PC-9 (cell line): ENCODE measurements at regions not wholly inside any gene's neighbourhood (a gene's known extent, or its start where the extent isn't known, plus 50 kb on each side); places are given as distances from the start of the nearest gene placed in this dataset.
A peak's percentile ranks its signal among the peaks of the same experiment; 100 is the strongest.

Experiments used
- BruUV-seq: library from RNA; stranded (reverse); fragments of 400-500 nt; replicated peaks from 2 replicates; lab custom pipeline; 2021; lab: Mats Ljungman, UMichigan
- CTCF ChIA-PET: fragments of 300-600 bp; sonication (Branson Sonifier 250); formaldehyde crosslinking; loops from one replicate; lab custom pipeline; 2022; ENCODE audit warnings: antibody characterized with exemption; lab: Charles Lee
- POLR2A ChIA-PET: fragments of 300-600 bp; sonication (Branson Sonifier 250); formaldehyde crosslinking; loops from one replicate; lab custom pipeline; 2022; ENCODE audit warnings: antibody characterized with exemption; ENCODE audit not compliant: unreplicated experiment; lab: Charles Lee
- DNase-seq, 2 experiments: peaks; one replicate each; pipeline versions ENCODE4 v3.0.0 to v3.0.0-alpha.2; 2015 to 2022; ENCODE audit warnings: mixed read lengths in 1 of 2
- H2AFZ ChIP-seq: fragments of 200-600 bp; sonication (generic); 2 replicates; pipeline ENCODE4 v1.8.1; 2017; ENCODE audit warnings: antibody characterized with exemption
- H3F3A ChIP-seq: fragments of 200-600 bp; sonication (generic); 2 replicates; pipeline ENCODE4 v1.8.1; 2017; ENCODE audit warnings: antibody characterized with exemption, mild to moderate bottlenecking, low read depth; ENCODE audit not compliant: insufficient read depth
- H3K27ac ChIP-seq: fragments of 200-600 bp; sonication (generic); 2 replicates; pipeline ENCODE4 v1.6.1; 2016; ENCODE audit warnings: mixed run types
- H3K27me3 ChIP-seq: fragments of 200-600 bp; sonication (generic); 2 replicates; pipeline ENCODE4 v1.6.1; 2016; ENCODE audit warnings: low read depth, mixed run types; ENCODE audit not compliant: insufficient read depth
- H3K36me3 ChIP-seq: fragments of 200-600 bp; sonication (generic); 2 replicates; pipeline ENCODE4 v1.6.1; 2016; ENCODE audit warnings: low read depth, mixed run types
- H3K4me1 ChIP-seq: fragments of 200-600 bp; sonication (generic); replicated peaks from 2 replicates; pipeline ENCODE4 v1.6.1; 2016; ENCODE audit warnings: mixed run types; ENCODE audit not compliant: insufficient read depth
- H3K4me2 ChIP-seq: fragments of 200-600 bp; sonication (generic); 2 replicates; pipeline ENCODE4 v1.6.1; 2017; ENCODE audit warnings: mixed run types
- H3K4me3 ChIP-seq: fragments of 200-600 bp; sonication (generic); 2 replicates; pipeline ENCODE4 v1.6.1; 2016; ENCODE audit warnings: mixed run types
- H3K79me2 ChIP-seq: fragments of 200-600 bp; sonication (generic); 2 replicates; pipeline ENCODE4 v1.6.1; 2017; ENCODE audit warnings: low read depth, mixed run types
- H3K9me2 ChIP-seq: fragments of 200-600 bp; sonication (generic); 2 replicates; pipeline ENCODE4 v1.8.1; 2017; ENCODE audit warnings: mild to moderate bottlenecking; ENCODE audit not compliant: insufficient read depth
- H3K9me3 ChIP-seq: fragments of 200-600 bp; sonication (generic); 2 replicates; pipeline ENCODE4 v1.8.1; 2016; ENCODE audit warnings: low read depth; ENCODE audit not compliant: insufficient read depth
- H4K20me1 ChIP-seq: fragments of 200-600 bp; sonication (generic); 2 replicates; pipeline ENCODE4 v1.8.1; 2017; ENCODE audit not compliant: insufficient read depth
- EZH2 ChIP-seq: fragments of 200-600 bp; sonication (generic); IDR thresholded peaks from 2 replicates; pipeline ENCODE4 v1.8.0; 2017; ENCODE audit warnings: antibody characterized with exemption, low read depth
- intact Hi-C: fragments of 100-400 bp; cut with micrococcal nuclease; formaldehyde crosslinking; loops from one replicate; pipeline ENCODE4 v1.10.0; 2022; ENCODE audit not compliant: unreplicated experiment
- TF ChIP-seq, protein P1 (sequence below): fragments of 200-600 bp; sonication (generic); conservative IDR thresholded peaks from 2 replicates; pipeline ENCODE4 v1.6.1; 2017; ENCODE audit warnings: mixed run types, antibody characterized with exemption, mild to moderate bottlenecking, moderate library complexity

DNA sequence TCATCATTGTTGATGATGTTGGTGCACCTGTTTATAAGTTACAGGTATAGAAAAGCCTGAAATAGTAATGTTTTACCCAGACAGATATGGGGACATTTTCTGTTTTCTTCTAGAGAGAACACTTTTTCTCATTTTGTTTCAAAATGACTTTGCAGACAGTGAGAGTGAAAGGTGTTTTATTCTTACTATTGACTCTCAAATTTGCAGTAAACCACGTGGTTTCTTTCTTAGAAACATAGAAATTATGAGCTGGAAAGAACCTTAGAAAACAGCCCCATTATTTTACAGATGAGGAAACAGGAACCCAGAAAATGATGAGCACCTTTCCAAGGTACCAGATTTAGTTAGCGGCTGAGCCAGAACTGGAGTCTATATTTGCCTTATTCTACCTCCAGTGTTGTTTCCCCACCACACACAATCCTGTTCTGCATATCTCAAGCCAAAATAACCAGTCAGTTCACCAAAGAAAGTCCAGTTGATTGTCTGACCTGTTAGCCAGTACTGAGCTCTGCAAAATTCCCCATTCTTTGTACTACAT lies 138.9 kb upstream of the AHR start:
- BruUV-seq, result no TSS peak
- H3K27ac ChIP-seq, result no peak overlapping the region
- ChIA-PET CTCF (interaction anchor here (0.6 kb wide), 1 partner anchor 10 kb away, joined by 3 read pairs; no protein-coding TSS in a partner anchor), POLR2A (no interaction called here)
- no peaks in the 10 kb centered on the region for H3K9me3 ChIP-seq
- H3K79me2 ChIP-seq, result no peaks in the 10 kb centered on the region
- H3K27me3 ChIP-seq, result no peaks in the 10 kb centered on the region
- H3K9me2 ChIP-seq, result peaks cover 3% of the 10 kb centered on the region; the same call in 1 of the 2 replicates
- no peaks in the 10 kb centered on the region for H4K20me1 ChIP-seq
- TF ChIP-seq EZH2, result no peak
- TF ChIP-seq, protein P1, sequence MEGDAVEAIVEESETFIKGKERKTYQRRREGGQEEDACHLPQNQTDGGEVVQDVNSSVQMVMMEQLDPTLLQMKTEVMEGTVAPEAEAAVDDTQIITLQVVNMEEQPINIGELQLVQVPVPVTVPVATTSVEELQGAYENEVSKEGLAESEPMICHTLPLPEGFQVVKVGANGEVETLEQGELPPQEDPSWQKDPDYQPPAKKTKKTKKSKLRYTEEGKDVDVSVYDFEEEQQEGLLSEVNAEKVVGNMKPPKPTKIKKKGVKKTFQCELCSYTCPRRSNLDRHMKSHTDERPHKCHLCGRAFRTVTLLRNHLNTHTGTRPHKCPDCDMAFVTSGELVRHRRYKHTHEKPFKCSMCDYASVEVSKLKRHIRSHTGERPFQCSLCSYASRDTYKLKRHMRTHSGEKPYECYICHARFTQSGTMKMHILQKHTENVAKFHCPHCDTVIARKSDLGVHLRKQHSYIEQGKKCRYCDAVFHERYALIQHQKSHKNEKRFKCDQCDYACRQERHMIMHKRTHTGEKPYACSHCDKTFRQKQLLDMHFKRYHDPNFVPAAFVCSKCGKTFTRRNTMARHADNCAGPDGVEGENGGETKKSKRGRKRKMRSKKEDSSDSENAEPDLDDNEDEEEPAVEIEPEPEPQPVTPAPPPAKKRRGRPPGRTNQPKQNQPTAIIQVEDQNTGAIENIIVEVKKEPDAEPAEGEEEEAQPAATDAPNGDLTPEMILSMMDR, result no peak
- no peak overlapping the region for H3K4me2 ChIP-seq
- no peaks in the 10 kb centered on the region for H3K36me3 ChIP-seq
- no peaks in the 10 kb centered on the region for H3F3A ChIP-seq
- no peak overlapping the region for H2AFZ ChIP-seq
- intact Hi-C loops, result no loop called here
- no peak overlapping the region for H3K4me3 ChIP-seq
- H3K4me1 ChIP-seq, result no peaks in the 10 kb centered on the region
- DNase-seq, result peak in 1 of 2 experiments; percentile 12

DNA sequence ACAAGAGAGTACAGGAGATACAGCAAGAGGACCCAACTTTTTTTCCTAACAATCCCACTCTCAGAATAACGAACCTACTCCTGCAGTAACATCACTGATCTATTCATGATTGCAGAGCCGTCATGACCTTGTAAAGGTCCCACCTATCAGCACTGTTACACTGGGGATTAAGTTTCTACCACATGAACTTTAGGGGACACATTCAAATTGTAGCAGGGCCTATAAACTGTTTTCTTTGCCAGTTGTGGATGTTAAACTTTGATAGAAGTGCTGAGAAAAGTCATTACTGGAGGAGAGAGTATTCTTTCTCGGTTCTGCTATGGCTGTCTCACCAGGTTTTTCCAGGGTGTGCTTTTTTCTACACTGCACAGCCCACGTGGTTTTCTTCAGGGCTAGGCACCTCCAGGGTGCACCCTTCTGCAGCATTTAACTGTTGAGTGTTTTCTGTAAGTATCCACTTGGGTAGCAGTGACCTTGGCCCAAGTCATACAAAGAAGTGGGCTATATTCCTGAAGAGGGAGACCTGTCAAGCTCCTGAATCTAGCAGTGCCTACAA lies 131.6 kb upstream of the AHR start:
- Histone ChIP-seq H3K4me2 (no peak overlapping the region), H2AFZ (no peak overlapping the region), H3K4me3 (no peak overlapping the region), H3K27ac (no peak overlapping the region), H3K79me2 (no peaks in the 10 kb centered on the region), H4K20me1 (no peaks in the 10 kb centered on the region), H3F3A (no peaks in the 10 kb centered on the region), H3K4me1 (no peaks in the 10 kb centered on the region), H3K9me3 (no peaks in the 10 kb centered on the region), H3K27me3 (no peaks in the 10 kb centered on the region), H3K9me2 (0 out of 2 replicates have a peak, but pooled peaks cover 3% of the 10 kb centered on the region), H3K36me3 (no peaks in the 10 kb centered on the region)
- TF ChIP-seq, protein P1, result no peak
- no peak for TF ChIP-seq EZH2
- intact Hi-C loops, result no loop called here
- POLR2A ChIA-PET, result interaction anchor here (0.6 kb wide), 1 partner anchor 892 kb away, joined by 11 read pairs; no protein-coding TSS in a partner anchor
- no TSS peak for BruUV-seq
- no peak for DNase-seq
- CTCF ChIA-PET, result no interaction called here

DNA sequence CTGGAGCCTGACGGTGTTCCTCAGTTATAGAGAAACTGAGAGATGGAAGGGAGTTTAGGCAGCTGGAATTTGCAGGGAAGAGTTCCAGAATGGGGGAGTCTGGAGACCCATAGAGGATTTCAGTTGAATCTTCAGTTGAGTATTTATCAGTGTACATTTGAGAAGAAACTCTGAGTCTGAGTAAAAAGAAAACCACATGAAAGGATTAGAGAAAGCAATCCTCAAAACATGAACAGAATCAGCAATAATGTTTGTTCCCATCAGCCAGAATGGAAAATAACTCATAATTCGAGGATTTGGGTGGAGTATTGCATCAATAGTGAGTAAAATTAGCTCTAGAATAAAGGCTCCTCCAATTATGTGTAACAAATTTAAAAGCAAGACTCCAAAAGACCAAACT lies 130.0 kb upstream of the AHR start:
- Histone ChIP-seq H3F3A (no peaks in the 10 kb centered on the region), H3K27me3 (no peaks in the 10 kb centered on the region), H3K4me3 (no peak overlapping the region), H3K9me2 (0 out of 2 replicates have a peak, but pooled peaks cover 3% of the 10 kb centered on the region), H3K36me3 (no peaks in the 10 kb centered on the region), H2AFZ (no peak overlapping the region), H3K27ac (no peak overlapping the region), H3K9me3 (no peaks in the 10 kb centered on the region), H3K79me2 (no peaks in the 10 kb centered on the region), H4K20me1 (no peaks in the 10 kb centered on the region), H3K4me1 (no peaks in the 10 kb centered on the region), H3K4me2 (no peak overlapping the region)
- DNase-seq, result no peak
- no peak for TF ChIP-seq EZH2
- TF ChIP-seq, protein P1, result no peak
- no TSS peak for BruUV-seq
- intact Hi-C loops, result no loop called here
- ChIA-PET POLR2A (no interaction called here), CTCF (no interaction called here)
